ENCODE measurements at regions not wholly inside any gene's neighbourhood (a gene's known extent, or its start where the extent isn't known, plus 50 kb on each side); places are given as distances from the start of the nearest gene placed in this dataset.

GRCh38 chr21:32061729-32062128 lies 188.9 kb downstream of the HUNK start:
- H3K79me1 ChIP-seq (ENCODE audit: insufficient read depth, low read depth, low read length, poor library complexity, severe bottlenecking), result no peaks in the 10 kb centered on the region
- H2AK5ac ChIP-seq (ENCODE audit: insufficient read length, low read length), result no peak overlapping the region
- H3K4me2 ChIP-seq (ENCODE audit: insufficient read depth, insufficient read length, low read length), result no peak overlapping the region
- H3K27ac Mint-ChIP-seq, result no peak overlapping the region
- H4K5ac ChIP-seq (ENCODE audit: insufficient read length, low read depth, low read length), result no peak overlapping the region
- H2BK12ac ChIP-seq (ENCODE audit: insufficient read length, low read depth, low read length), result no peak overlapping the region
- no peak overlapping the region for H2BK120ac ChIP-seq (ENCODE audit: low read depth, low read length, poor library complexity, severe bottlenecking)
- no peak overlapping the region for H3K23ac ChIP-seq (ENCODE audit: insufficient read length, low read depth, low read length)
- no peak for DNase-seq
- WGBS (ENCODE audit: extremely low coverage, insufficient read length, low lambda C conversion rate), result no CpG with 5 or more reads among the region's 1 CpG
- H3K9ac ChIP-seq (ENCODE audit: extremely low read depth, insufficient read length, low read length), result no peak overlapping the region
- H3K18ac ChIP-seq (ENCODE audit: insufficient read length, low read depth, low read length), result no peak overlapping the region
- H2AFZ ChIP-seq (ENCODE audit: low read length), result no peak overlapping the region
- no peaks in the 10 kb centered on the region for H3K79me2 ChIP-seq (ENCODE audit: insufficient read depth, low read length)
- no peak overlapping the region for H2BK20ac ChIP-seq (ENCODE audit: low read depth, low read length, poor library complexity, severe bottlenecking)
- TF ChIP-seq CTCF (conservative IDR thresholded peaks at IDR 0.05), result no peak
- no peaks in the 10 kb centered on the region for H3K4me1 ChIP-seq (ENCODE audit: insufficient read depth, low read length)
- no peaks in the 10 kb centered on the region for H4K20me1 ChIP-seq (ENCODE audit: control insufficient read depth, insufficient read depth, insufficient read length)
- H3K4ac ChIP-seq (ENCODE audit: low read depth, low read length), result no peak overlapping the region
- no peak overlapping the region for H3T11ph ChIP-seq (ENCODE audit: low read length)
- no peak overlapping the region for H3K56ac ChIP-seq (ENCODE audit: insufficient read length, low read depth, low read length)
- H3K36me3 Mint-ChIP-seq (ENCODE audit: insufficient read depth in 1 of 3, low read depth in 3 of 3), result no peaks in the 10 kb centered on the region; a peak in 1 of 7 replicates
- H3K4me3 Mint-ChIP-seq, result no peak overlapping the region
- no peaks in the 10 kb centered on the region; a peak in 1 of 5 replicates for H3K9me3 Mint-ChIP-seq
- H3K14ac ChIP-seq (ENCODE audit: insufficient read depth, low read length), result no peak overlapping the region
- H3K9me3 ChIP-seq (ENCODE audit: control insufficient read depth, low read depth, low read length), result no peaks in the 10 kb centered on the region
- no peak overlapping the region for H4K91ac ChIP-seq (ENCODE audit: insufficient read length, low read depth, low read length)
- peaks cover 10 to 11% of the 10 kb centered on the region in 2 experiments; a peak in 3 of 4 replicates for H3K4me1 Mint-ChIP-seq
- 0 out of 2 replicates have a peak, but pooled peaks cover 2% of the 10 kb centered on the region for H3K27me3 Mint-ChIP-seq (ENCODE audit: low read depth)
- no peak overlapping the region for H2BK5ac ChIP-seq (ENCODE audit: insufficient read length, low read length)
- no peak overlapping the region for H4K8ac ChIP-seq (replicated peaks; ENCODE audit: insufficient read length, low read depth, low read length)
- no peak overlapping the region for H2BK15ac ChIP-seq (ENCODE audit: low read depth, low read length)
- H3K23me2 ChIP-seq (ENCODE audit: insufficient read length, low read depth, low read length, poor library complexity, severe bottlenecking), result no peaks in the 10 kb centered on the region
- H3K27ac ChIP-seq (ENCODE audit: insufficient read length, low read depth, low read length), result no peak overlapping the region
- H3K27me3 ChIP-seq (ENCODE audit: insufficient read depth, low read length), result no peaks in the 10 kb centered on the region
